ENCODE measurements at regions not wholly inside any gene's neighbourhood (a gene's known extent, or its start where the extent isn't known, plus 50 kb on each side); places are given as distances from the start of the nearest gene placed in this dataset.

DNA sequence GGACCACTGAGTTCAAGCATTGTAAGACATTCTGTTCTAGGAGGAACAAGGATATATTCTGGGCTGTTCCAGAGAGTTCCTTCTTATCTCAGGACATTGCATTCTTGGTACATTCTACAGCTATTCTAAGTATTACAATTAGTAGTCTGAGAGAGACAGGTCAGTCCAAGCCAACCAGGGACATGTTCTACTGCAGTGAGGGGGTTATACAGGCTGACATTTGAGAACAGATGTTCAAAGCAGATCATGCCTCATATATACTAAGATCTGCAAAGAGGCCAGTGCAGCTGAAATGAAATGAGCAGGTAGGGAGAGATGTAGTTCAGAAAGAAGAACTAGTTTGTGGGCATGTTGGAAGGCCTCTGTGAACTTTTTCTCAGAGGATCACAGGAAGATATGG, 142.0 kb downstream of the CENPC start:
- TF ChIP-seq CTCF (IDR thresholded peaks at IDR 0.05), result no peak
- no peak for TF ChIP-seq POLR2AphosphoS5 (IDR thresholded peaks at IDR 0.05)
- TF ChIP-seq POLR2A (IDR thresholded peaks at IDR 0.05; ENCODE audit: low read depth), result no peak

All from esophagus muscularis mucosa (tissue), 3 donors.